Esophagus (tissue), 2 donors: ENCODE measurements at regions not wholly inside any gene's neighbourhood (a gene's known extent, or its start where the extent isn't known, plus 50 kb on each side); places are given as distances from the start of the nearest gene placed in this dataset.

Source experiments
- H3K27ac ChIP-seq, 2 donors: one replicate each; pipeline ENCODE4 v1.5.1; 2013; ENCODE audit warnings: low read depth in 2 of 2, mild to moderate bottlenecking in 2 of 2, inconsistent platforms in 1 of 2, low read length in 1 of 2, moderate library complexity in 1 of 2
- H3K27me3 ChIP-seq, 2 donors: one replicate each; pipeline ENCODE4 v1.6.1; 2013; ENCODE audit warnings: low read length in 2 of 2, control low read depth in 1 of 2, mild to moderate bottlenecking in 1 of 2; ENCODE audit not compliant: insufficient read depth in 2 of 2, control insufficient read depth in 1 of 2
- H3K36me3 ChIP-seq, 2 donors: one replicate each; pipeline ENCODE4 v1.6.1; 2013; ENCODE audit warnings: low read length in 1 of 2; ENCODE audit not compliant: control insufficient read depth in 2 of 2, insufficient read depth in 2 of 2
- H3K4me1 ChIP-seq, 2 donors: one replicate each; pipeline ENCODE4 v1.6.1; 2013; ENCODE audit warnings: low read length in 1 of 2; ENCODE audit not compliant: control insufficient read depth in 2 of 2, insufficient read depth in 2 of 2
- H3K4me3 ChIP-seq, 2 donors: one replicate each; pipeline ENCODE4 v1.5.1; 2013; ENCODE audit warnings: low read length in 2 of 2, mild to moderate bottlenecking in 2 of 2, low read depth in 1 of 2, moderate library complexity in 1 of 2
- H3K9me3 ChIP-seq, 2 donors: one replicate each; pipeline ENCODE4 v1.6.1; 2013; ENCODE audit warnings: mild to moderate bottlenecking in 2 of 2, low read depth in 1 of 2, low read length in 1 of 2, moderate library complexity in 1 of 2; ENCODE audit not compliant: control insufficient read depth in 2 of 2, insufficient read depth in 1 of 2
- WGBS, 2 donors: extraction: QIAGEN DNeasy Blood & Tissue Kit; methylation state at CpG; one replicate each; pipeline ENCODE4 v1.1.7; 2013; 5-methylcytosine and 5-hydroxymethylcytosine counted together
- donor health status: healthy with polysubstance abuse.
- donor health status: Bipolar disorder and iron deficiency.

DNA sequence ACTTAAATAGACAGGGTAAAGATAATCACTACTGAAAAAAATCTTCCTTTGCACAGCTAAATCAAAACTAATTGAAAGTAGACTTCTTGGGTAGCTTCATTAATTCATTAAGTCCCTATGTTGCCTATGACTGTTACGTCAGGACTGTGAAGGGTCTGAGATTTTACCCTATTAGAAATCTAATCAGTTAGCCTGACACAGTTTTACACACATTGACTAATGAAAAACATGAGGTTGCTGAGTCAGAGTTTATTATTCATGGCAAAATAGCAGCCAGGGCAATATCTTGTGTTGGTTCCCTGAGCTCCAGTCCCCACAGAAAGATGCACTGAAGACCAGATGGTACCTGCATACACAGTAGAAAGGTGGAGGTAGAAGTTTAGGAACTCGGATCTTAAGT is 262.5 kb upstream of the ZP4 start:
- Histone ChIP-seq H3K36me3 (no peaks in the 10 kb centered on the region), H3K4me3 (no peak overlapping the region), H3K27ac (no peak overlapping the region), H3K4me1 (no peaks in the 10 kb centered on the region), H3K27me3 (no peaks in the 10 kb centered on the region), H3K9me3 (no peaks in the 10 kb centered on the region)
- 90 to 91% methylated on average over 2 of the region's 2 CpGs for WGBS, 2 donors

DNA sequence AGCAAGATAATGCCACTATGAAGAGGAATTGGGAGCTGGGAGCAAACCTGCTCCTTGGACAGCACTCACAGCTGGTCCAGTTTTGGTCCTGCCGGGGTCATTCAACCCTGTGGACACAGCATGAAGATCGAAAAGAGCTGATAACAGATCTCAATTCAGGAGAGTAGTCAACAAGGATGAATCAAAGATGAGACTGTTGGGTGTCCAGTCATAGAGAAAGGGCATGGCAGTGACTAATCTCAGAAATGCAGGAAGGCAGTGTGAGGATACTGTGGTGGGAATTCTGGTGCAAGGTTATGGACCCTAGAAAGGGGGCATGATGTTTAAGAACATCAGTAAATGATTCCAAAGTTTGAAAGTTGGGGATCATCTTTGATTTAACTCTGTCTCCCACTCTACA is 261.4 kb upstream of the ZP4 start:
- WGBS, 2 donors, result 79 to 84% methylated on average over 2 of the region's 2 CpGs

DNA sequence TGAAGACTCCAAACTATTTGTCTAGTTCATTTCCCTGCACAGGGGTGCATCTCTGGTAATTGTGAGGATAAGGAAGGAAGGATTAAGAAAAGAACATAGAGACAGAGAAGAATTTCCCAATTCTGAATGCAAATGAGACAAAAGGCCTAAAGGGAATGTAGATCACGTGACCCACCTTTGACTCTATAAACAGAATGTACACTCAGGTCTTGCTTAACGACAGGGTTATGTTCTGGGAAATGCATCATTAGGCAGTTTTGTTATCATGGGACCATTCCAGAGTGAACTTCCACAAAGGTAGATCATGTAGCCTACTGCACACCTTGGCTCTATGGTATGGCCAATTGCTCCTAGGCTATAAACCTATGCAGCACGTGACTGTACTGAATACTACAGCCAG is 252.3 kb upstream of the ZP4 start:
- Histone ChIP-seq H3K4me1 (no peaks in the 10 kb centered on the region), H3K27me3 (no peaks in the 10 kb centered on the region), H3K27ac (no peak overlapping the region), H3K9me3 (no peaks in the 10 kb centered on the region), H3K4me3 (no peak overlapping the region), H3K36me3 (no peaks in the 10 kb centered on the region)
- WGBS, 2 donors, result 57 to 63% methylated on average over 3 of the region's 3 CpGs

More for the DNA sequence above, 261.4 kb upstream of the ZP4 start:
- Histone ChIP-seq H3K4me1 (no peaks in the 10 kb centered on the region), H3K4me3 (no peak overlapping the region), H3K27me3 (no peaks in the 10 kb centered on the region), H3K9me3 (no peaks in the 10 kb centered on the region), H3K36me3 (no peaks in the 10 kb centered on the region), H3K27ac (no peak overlapping the region)

DNA sequence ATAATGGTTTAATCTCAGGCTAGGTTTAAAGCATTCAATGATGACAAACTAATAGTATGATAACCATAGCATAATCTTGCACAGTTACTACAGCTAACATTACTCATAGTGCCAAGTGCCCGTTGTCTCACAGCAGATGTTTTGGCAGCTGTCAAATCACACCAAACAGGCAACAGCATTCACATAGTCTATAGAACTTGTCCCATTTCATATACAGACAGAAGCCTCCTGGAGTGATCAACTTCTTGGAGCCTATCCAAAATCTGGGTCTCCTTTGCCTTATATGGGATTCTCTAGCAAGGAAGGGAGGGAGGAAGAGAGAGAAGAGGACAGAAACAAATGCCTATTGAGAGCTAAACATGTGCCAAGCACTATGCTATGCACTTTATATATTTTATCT is 250.6 kb upstream of the ZP4 start:
- Histone ChIP-seq H3K4me1 (no peaks in the 10 kb centered on the region), H3K36me3 (no peaks in the 10 kb centered on the region), H3K27me3 (no peaks in the 10 kb centered on the region), H3K9me3 (no peaks in the 10 kb centered on the region), H3K4me3 (no peak overlapping the region), H3K27ac (no peak overlapping the region)
- 33 to 47% methylated on average over 1 of the region's 1 CpG for WGBS, 2 donors

DNA sequence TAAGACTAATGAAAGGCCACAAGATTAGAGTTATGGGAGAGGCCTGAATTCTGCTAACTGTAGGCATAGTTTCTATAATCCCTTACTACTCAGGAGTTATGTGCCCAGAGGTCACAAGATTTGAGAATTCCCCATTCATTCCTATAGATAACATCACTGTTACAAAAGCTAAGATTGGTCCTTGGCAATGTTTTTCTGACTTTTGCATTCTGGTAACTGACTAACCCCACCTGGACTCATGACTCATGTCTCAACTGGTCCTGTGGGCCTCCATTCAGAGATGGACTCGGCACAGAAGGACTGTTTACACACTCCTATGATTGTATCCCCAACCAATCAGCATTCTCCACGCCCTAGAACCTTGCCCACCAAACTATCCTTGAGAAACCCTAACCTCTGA is 249.0 kb upstream of the ZP4 start:
- Histone ChIP-seq H3K4me1 (no peaks in the 10 kb centered on the region), H3K9me3 (no peaks in the 10 kb centered on the region), H3K36me3 (no peaks in the 10 kb centered on the region), H3K27me3 (no peaks in the 10 kb centered on the region), H3K4me3 (no peak overlapping the region), H3K27ac (no peak overlapping the region)
- WGBS, 2 donors, result 19 to 29% methylated on average over 2 of the region's 2 CpGs

DNA sequence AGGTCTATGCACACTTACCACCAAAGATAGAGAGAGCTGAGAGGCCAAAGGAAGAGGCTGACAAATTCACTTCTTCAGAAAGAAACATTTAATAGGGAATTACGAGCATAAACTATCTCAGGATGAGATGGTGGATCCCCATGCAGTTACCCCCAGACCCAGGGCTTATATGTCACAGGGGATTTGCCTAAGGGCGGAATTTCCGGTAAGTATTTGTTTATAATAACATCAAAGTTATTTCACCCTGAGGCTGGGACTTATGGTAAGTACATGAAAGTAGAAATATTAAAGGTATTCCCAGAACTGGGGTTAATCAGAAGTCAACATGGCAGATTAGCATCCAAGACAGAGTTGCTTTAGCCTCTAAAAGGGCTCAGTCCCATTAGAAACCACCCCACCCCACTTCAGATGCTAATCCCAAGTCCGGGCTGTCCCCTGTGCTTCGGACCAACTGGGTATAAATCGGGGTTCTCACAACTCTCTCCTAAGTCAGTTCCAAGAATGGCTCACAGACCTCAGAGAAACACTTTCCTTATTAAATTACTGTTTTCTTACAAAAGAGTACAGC is 247.4 kb upstream of the ZP4 start:
- 74 to 79% methylated on average over 6 of the region's 6 CpGs for WGBS, 2 donors
- no peaks in the 10 kb centered on the region for H3K36me3 ChIP-seq
- H3K4me1 ChIP-seq, result no peaks in the 10 kb centered on the region
- no peak overlapping the region for H3K27ac ChIP-seq
- H3K9me3 ChIP-seq, result no peaks in the 10 kb centered on the region
- no peak overlapping the region for H3K4me3 ChIP-seq
- no peaks in the 10 kb centered on the region for H3K27me3 ChIP-seq

DNA sequence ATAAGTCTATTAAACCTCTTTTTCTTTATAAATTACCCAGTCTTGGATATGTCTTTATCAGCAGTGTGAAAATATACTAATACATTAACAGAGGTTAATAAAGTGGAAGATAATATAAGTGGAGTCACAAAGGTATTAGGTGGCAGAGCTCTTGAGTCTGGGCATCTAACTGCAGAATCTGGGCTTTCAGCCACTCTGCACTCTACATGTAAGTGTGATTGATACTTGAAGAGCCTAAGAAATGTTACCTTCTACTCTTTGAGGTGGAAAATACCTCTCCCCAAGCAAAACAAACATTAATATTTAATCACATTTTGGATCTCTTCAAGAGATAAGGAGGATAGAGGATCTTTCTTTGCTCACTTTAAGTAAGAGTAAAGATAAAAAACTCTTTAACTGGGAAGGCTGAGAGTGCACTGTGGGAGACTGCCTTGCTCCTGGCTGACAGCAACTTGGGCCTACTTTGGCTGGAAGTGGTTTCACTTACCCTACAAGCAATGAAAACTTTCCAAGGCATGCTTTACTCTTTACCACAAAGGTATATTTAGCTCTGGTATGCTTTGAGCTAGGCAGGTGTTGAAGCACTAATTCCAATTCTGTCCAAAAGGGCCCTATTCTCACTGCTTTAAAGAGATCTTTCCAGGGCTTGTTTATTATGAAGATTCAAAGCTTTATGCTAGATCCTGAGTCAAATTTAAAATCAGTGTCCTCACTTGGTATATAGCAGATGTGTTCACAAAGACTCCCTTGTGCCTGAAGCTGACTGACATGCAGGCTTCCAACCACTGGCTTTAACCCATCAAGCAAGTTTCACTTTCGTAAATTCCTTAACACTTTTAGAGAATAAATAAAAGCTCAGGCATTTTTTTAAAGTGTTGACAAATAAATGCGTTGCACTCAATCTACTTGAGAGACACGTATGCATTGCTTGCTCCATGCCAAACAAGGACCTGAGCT is 245.3 kb upstream of the ZP4 start:
- Histone ChIP-seq H3K27ac (no peak overlapping the region), H3K9me3 (no peaks in the 10 kb centered on the region), H3K27me3 (no peaks in the 10 kb centered on the region), H3K4me3 (no peak overlapping the region), H3K36me3 (no peaks in the 10 kb centered on the region), H3K4me1 (no peaks in the 10 kb centered on the region)
- 63 to 68% methylated on average over 3 of the region's 3 CpGs for WGBS, 2 donors

DNA sequence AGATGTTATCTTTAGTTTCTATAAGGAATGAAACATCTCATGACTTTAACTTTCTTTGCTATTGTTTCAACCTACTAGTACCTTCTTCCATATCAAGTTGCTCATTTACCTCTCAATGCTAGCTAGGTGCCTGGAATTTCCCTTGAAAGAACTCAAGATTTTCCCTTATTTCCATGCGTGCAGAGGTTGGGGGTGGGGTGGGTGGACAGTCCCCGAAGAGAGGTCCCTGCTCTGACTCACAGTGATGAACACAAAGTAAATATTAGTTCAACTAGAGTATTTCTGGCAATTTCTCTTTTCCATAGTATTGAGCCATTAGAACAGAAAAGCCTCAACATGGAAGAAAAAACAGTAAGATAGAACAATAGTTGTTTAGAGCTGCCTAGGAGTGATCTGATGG is 239.0 kb upstream of the ZP4 start:
- WGBS, 2 donors, result 58 to 63% methylated on average over 2 of the region's 2 CpGs
- Histone ChIP-seq H3K27me3 (no peaks in the 10 kb centered on the region), H3K9me3 (no peaks in the 10 kb centered on the region), H3K27ac (no peak overlapping the region), H3K36me3 (no peaks in the 10 kb centered on the region), H3K4me1 (no peaks in the 10 kb centered on the region), H3K4me3 (no peak overlapping the region)

DNA sequence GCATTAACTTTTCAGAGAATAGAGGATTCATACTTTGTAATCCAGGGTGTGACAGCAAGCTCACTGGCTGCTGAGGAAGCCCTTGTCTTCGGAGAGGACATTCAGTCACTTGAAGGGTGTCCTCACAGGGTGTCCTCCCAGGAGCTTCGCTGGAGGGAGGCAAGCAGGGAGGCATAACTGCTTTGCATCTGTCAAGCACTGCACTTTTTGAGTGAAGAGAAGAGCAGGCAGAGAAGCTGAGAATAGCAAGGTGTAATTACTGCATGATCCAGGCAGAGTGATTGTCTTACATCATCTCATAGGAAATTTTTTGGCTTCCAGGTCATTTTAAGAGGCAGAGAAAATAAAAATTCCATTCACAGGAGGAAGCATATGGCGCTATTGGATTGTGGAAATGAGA is 232.5 kb upstream of the ZP4 start:
- 82% methylated on average over 3 of the region's 3 CpGs for WGBS, 2 donors
- no peak overlapping the region for H3K4me3 ChIP-seq
- H3K36me3 ChIP-seq, result no peaks in the 10 kb centered on the region
- H3K27me3 ChIP-seq, result no peaks in the 10 kb centered on the region
- H3K27ac ChIP-seq, result no peak overlapping the region
- H3K4me1 ChIP-seq, result no peaks in the 10 kb centered on the region
- H3K9me3 ChIP-seq, result no peaks in the 10 kb centered on the region

DNA sequence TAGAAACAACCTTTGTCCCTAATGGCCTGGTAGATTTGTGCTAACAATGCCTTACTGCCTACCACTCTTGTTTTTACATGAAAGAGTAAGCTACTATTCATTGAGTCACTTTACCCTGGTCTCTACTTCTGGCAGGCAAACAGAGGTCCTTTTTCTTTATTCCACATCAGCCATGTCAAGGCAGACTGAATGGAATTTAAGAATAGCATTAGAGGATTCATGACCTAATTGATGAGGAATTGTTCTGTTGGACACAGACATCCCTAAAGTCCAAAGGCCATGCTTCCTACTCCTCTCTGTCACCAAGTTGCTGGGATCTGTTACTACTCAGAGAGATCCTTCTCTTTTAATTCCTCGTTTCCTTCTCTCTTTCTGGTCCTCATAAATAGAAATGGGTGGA is 229.1 kb upstream of the ZP4 start:
- 65 to 77% methylated on average over 1 of the region's 1 CpG for WGBS, 2 donors
- Histone ChIP-seq H3K4me3 (no peak overlapping the region), H3K4me1 (no peaks in the 10 kb centered on the region), H3K27ac (no peak overlapping the region), H3K9me3 (no peaks in the 10 kb centered on the region), H3K36me3 (no peaks in the 10 kb centered on the region), H3K27me3 (no peaks in the 10 kb centered on the region)
